Nephron (organoid): ENCODE measurements at regions not wholly inside any gene's neighbourhood (a gene's known extent, or its start where the extent isn't known, plus 50 kb on each side); places are given as distances from the start of the nearest gene placed in this dataset.

Source experiments
- H3K27ac Mint-ChIP-seq, 3 experiments: 2 replicates each; pipeline ENCODE4 v1.8.0; 2020; ENCODE audit warnings: mixed read lengths in 3 of 3, mild to moderate bottlenecking in 2 of 3, moderate library complexity in 1 of 3
- H3K27me3 Mint-ChIP-seq: 2 replicates; pipeline ENCODE4 v1.8.0; 2021; ENCODE audit warnings: low read depth, mild to moderate bottlenecking, moderate library complexity, mixed read lengths
- H3K36me3 Mint-ChIP-seq: 2 replicates; pipeline ENCODE4 v1.8.0; 2020; ENCODE audit warnings: low read depth, mixed read lengths
- H3K4me1 Mint-ChIP-seq: 2 replicates; pipeline ENCODE4 v1.8.0; 2020; ENCODE audit warnings: mixed read lengths
- H3K4me3 Mint-ChIP-seq, 3 experiments: 2 replicates each; pipeline ENCODE4 v1.8.0; 2020; ENCODE audit warnings: mild to moderate bottlenecking in 3 of 3, mixed read lengths in 3 of 3, moderate library complexity in 2 of 3
- H3K9me3 Mint-ChIP-seq: 2 replicates; pipeline ENCODE4 v1.8.0; 2020; ENCODE audit warnings: mixed read lengths
- TF ChIP-seq, protein P1 (sequence below), 3 experiments: fragments of 200-600 bp; sonication (generic); IDR thresholded peaks; one replicate each; pipeline ENCODE4 v1.5.0; 2021; ENCODE audit warnings: antibody characterized with exemption in 3 of 3; ENCODE audit not compliant: unreplicated experiment in 3 of 3

- no peaks in the 10 kb centered on the region for H3K9me3 Mint-ChIP-seq
- no peak overlapping the region for H3K4me3 Mint-ChIP-seq
- H3K27ac Mint-ChIP-seq, result peak overlapping the region in 1 of 3 experiments; percentile 47
- peaks cover 19% of the 10 kb centered on the region for H3K4me1 Mint-ChIP-seq
- H3K27me3 Mint-ChIP-seq, result no peaks in the 10 kb centered on the region
- no peaks in the 10 kb centered on the region for H3K36me3 Mint-ChIP-seq
- TF ChIP-seq, protein P1, sequence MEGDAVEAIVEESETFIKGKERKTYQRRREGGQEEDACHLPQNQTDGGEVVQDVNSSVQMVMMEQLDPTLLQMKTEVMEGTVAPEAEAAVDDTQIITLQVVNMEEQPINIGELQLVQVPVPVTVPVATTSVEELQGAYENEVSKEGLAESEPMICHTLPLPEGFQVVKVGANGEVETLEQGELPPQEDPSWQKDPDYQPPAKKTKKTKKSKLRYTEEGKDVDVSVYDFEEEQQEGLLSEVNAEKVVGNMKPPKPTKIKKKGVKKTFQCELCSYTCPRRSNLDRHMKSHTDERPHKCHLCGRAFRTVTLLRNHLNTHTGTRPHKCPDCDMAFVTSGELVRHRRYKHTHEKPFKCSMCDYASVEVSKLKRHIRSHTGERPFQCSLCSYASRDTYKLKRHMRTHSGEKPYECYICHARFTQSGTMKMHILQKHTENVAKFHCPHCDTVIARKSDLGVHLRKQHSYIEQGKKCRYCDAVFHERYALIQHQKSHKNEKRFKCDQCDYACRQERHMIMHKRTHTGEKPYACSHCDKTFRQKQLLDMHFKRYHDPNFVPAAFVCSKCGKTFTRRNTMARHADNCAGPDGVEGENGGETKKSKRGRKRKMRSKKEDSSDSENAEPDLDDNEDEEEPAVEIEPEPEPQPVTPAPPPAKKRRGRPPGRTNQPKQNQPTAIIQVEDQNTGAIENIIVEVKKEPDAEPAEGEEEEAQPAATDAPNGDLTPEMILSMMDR (IDR thresholded peaks at IDR 0.05; ENCODE audit: unreplicated experiment in 3 of 3), result no peak
Observed at GRCh38 chr11:26841818-26842473, 120.1 kb upstream of the SLC5A12 start.

DNA sequence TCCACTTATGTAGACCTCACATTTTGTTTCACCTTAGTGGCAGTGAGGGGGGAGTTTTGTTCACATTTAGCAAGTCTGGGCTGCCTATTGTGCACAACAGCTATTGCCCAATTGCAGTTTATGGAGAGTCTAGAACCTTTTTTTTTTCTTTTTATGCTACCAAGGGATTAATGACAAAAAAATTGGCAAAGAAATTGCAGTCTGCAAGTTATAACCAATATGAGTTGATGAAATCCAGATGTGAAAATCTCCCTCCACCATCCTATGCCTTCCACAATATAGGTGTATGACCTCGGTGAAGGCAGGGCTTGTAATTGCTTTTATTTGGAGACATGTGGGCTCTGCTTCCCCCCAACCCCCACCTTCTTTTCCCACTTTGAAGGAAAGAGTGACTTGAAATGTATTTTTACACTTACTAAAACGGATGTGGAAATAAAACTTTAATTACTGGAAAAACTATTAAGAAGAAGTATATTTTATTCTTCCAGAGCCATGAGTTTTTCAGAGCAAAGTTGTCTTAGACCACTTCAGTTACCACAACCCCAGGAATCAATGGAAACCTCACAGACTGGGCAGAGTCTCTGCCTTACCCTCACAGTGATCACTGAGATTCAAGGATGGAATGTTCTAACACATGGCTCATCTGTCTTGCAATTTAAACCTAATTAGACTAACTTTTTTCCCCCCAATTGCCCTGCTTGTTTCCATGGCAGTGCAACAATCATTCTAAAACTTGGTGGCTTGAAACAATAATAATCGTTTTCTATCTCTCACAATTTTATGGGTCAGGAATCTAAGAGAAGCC is 120.8 kb upstream of the SLC5A12 start:
- H3K4me3 Mint-ChIP-seq, result no peak overlapping the region
- H3K27ac Mint-ChIP-seq, result peak overlapping the region in 1 of 3 experiments; percentile 47
- TF ChIP-seq, protein P1 (IDR thresholded peaks at IDR 0.05; ENCODE audit: unreplicated experiment in 3 of 3), result no peak
- no peaks in the 10 kb centered on the region for H3K9me3 Mint-ChIP-seq
- no peaks in the 10 kb centered on the region for H3K36me3 Mint-ChIP-seq
- no peaks in the 10 kb centered on the region for H3K27me3 Mint-ChIP-seq
- peaks cover 19% of the 10 kb centered on the region for H3K4me1 Mint-ChIP-seq

GRCh38 chr11:26843539-26843938 is 121.7 kb upstream of the SLC5A12 start:
- Mint-ChIP-seq H3K4me3 (no peak overlapping the region), H3K9me3 (no peaks in the 10 kb centered on the region), H3K27ac (no peak overlapping the region), H3K4me1 (peaks cover 20% of the 10 kb centered on the region), H3K27me3 (no peaks in the 10 kb centered on the region), H3K36me3 (no peaks in the 10 kb centered on the region)
- TF ChIP-seq, protein P1 (IDR thresholded peaks at IDR 0.05; ENCODE audit: unreplicated experiment in 3 of 3), result no peak

DNA sequence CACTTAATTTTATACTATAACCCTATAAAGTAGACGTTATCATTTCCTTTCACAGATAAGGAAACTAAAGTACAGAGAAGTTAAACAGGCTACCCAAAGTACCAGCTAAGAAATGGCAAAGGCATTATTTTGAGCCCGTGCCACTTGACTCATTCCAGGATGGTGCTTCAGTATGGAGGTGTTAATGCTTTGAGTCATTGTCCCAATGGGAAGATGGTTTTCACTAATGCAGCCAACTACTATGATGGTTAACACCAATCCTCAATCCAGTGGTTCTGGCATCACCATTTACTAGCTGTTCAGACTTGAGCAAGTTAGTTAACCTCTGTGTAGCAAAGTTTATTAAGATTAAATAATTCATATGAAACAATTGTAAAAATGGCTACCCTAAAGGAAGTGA is 123.1 kb upstream of the SLC5A12 start:
- TF ChIP-seq, protein P1 (IDR thresholded peaks at IDR 0.05; ENCODE audit: unreplicated experiment in 3 of 3), result no peak
- no peaks in the 10 kb centered on the region for H3K9me3 Mint-ChIP-seq
- H3K4me1 Mint-ChIP-seq, result peaks cover 27% of the 10 kb centered on the region
- H3K27me3 Mint-ChIP-seq, result no peaks in the 10 kb centered on the region
- H3K4me3 Mint-ChIP-seq, result no peak overlapping the region
- H3K27ac Mint-ChIP-seq, result no peak overlapping the region
- no peaks in the 10 kb centered on the region for H3K36me3 Mint-ChIP-seq

DNA sequence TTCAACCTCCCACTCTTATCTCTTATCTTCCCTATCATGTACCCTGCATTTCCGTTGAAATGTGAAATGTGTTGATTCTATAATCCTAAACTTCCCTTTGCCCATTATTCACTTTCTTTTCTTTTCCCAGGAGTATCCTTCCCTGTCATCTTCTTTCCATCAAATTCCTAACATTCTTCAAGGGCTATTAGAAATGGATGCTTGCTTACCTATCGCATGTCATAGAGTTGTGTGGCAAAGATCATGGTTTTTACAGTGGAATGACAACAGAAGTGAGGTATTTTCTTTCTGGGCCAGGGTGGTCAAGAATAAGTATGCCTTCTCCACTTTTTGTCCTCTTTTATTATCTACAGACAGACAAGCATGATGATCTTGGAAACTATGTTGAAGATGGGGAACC is 124.4 kb upstream of the SLC5A12 start:
- Mint-ChIP-seq H3K27me3 (no peaks in the 10 kb centered on the region), H3K36me3 (no peaks in the 10 kb centered on the region), H3K4me3 (no peak overlapping the region), H3K9me3 (no peaks in the 10 kb centered on the region), H3K4me1 (peaks cover 31% of the 10 kb centered on the region), H3K27ac (no peak overlapping the region)
- TF ChIP-seq, protein P1 (IDR thresholded peaks at IDR 0.05; ENCODE audit: unreplicated experiment in 3 of 3), result no peak
